HG02884 (cell line): ENCODE measurements at regions not wholly inside any gene's neighbourhood (a gene's known extent, or its start where the extent isn't known, plus 50 kb on each side); places are given as distances from the start of the nearest gene placed in this dataset.

Experiments
- ATAC-seq: cut with Tn5 transposase; IDR thresholded peaks from one replicate; pipeline ENCODE4 v1.9.1; 2021; ENCODE audit warnings: mild to moderate bottlenecking, moderate library complexity; ENCODE audit not compliant: unreplicated experiment

DNA sequence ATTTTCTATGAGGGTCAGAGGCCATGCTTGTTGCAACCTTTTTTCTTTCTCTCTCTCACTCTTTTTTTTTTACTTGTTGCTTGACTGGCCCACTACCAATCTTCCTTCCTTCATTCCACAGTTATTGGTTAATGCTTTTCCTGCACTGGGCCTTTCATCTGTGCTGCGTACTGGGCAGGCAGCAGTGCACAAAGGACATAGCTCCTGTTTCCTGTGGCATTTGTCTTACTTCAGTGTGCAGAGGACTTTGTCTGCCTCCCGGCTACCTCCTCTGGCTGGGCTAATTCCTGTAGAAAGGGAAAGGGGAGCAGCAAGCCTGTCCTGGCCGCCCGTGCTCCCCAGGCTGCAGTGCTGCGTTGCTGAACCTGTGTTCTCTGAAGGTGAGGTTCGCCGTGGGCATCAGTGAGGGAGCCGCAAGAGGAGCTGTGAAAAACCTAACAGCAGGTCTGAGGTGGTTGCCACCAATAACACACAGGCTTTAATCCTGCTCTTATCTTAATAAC is 93.7 kb upstream of the RGMA start:
- ATAC-seq = no peak

- ATAC-seq = no peak
Measured at GRCh38 chr15:93180656-93181055, 91.6 kb upstream of the RGMA start.

DNA sequence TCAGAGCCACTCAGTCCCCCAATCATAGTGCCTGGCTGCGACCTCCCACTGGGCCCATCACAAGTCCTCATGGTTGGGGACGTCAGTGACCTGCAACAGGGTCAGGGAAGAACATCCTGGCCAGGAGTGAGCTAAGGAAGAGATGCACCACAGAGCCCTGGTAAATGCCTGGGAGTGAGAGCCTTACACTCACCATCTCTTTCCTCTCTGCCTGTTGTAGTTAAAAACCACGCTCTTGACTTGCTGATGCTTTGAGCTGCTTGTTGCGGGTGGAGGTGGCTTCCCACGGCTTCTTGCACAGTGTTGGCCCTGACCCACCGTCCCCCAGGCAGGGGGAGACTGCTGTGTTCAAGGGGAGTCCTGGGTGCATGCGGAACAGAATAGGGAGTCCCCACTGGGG is 91.1 kb upstream of the RGMA start:
- no peak for ATAC-seq

- no peak for ATAC-seq
Measured at GRCh38 chr15:93179700-93180102, 90.7 kb upstream of the RGMA start.

DNA sequence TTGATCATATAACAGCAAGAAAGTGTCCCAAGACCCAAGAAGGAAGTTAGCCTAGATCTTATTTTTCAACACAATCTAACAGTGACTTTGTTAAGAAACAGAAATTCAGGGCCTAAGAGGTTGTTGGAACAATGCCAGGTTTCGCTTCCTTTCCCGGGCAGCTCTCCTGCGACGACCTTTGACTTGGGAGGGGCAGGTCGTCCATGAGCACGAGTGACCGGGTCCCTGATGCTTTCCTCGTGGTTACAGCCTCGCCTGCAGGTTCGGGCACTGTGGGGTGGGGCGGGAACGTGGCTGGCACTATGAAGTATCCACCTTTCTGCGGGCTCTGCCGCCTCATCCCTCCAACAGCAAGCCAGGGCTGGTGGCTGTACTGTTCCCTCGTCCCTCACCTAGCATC is 90.1 kb upstream of the RGMA start:
- no peak for ATAC-seq

- ATAC-seq = no peak
Measured at GRCh38 chr15:93178371-93178770, 89.4 kb upstream of the RGMA start.

DNA sequence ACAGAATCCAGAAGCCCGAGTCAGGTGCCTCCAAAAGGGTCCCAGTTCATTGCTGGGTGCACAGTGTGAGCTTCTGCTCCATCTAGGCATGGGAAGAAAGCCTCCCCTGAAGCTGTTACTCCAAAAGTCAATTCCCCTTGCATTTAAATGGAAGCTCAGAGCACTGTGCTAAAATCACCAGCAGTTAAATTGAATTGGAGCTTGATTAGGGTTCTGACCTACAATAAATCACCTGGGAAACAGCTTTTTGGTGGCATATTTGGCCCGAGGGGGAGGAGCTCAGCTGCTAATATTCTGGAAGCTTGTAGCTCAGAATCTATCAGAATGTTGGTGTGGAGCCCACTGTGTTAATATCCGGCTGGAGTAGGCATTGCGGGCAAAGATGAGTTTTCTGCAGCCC is 87.1 kb upstream of the RGMA start:
- no peak for ATAC-seq

DNA sequence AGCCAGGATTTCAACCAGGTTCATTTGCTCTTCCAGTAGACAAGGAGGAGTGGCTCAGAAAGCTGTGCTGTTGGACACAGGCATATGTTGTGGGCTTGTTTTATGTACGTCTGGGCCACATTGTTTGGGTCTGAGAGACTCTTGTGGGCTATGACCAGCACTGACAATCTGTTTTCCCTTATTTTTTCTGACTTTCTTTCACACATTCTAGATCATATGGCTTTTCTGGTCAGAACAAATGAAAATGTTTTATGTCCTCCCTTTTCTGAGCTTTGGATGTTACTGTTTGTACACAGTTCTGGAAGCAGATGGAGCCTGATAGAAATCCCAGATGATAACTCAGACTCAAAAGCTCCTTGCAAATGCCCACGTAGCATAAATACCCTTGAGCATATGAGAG is 85.8 kb upstream of the RGMA start:
- no peak for ATAC-seq

- ATAC-seq = no peak
Measured at GRCh38 chr15:93173369-93173768, 84.4 kb upstream of the RGMA start.

- ATAC-seq = no peak
Measured at GRCh38 chr15:93171476-93171875, 82.5 kb upstream of the RGMA start.

- ATAC-seq = no peak
Measured at GRCh38 chr15:93170329-93170728, 81.3 kb upstream of the RGMA start.

- ATAC-seq = no peak
Measured at GRCh38 chr15:93168910-93169309, 79.9 kb upstream of the RGMA start.

DNA sequence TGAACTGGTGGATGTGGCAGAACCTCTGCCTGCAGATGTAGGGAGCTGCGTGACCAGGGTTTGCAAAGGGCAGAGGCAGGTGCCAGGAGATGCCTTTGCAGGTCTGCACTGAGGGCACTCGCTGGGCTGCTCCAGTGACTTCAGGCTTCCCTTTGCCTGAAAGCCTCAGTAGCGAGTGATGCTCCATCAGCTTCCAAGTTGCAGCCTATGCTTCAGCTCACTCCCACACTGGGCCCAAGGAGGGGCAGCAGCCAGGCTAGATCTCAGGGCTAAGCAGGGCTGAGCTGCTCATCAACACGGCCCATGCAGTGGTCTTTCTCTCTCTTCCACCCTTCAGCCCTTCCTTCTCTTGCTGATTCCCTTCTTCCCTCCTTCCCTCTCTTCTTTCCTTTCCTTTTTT is 78.3 kb upstream of the RGMA start:
- no peak for ATAC-seq

- ATAC-seq = no peak
Measured at GRCh38 chr15:93166675-93167074, 77.7 kb upstream of the RGMA start.

DNA sequence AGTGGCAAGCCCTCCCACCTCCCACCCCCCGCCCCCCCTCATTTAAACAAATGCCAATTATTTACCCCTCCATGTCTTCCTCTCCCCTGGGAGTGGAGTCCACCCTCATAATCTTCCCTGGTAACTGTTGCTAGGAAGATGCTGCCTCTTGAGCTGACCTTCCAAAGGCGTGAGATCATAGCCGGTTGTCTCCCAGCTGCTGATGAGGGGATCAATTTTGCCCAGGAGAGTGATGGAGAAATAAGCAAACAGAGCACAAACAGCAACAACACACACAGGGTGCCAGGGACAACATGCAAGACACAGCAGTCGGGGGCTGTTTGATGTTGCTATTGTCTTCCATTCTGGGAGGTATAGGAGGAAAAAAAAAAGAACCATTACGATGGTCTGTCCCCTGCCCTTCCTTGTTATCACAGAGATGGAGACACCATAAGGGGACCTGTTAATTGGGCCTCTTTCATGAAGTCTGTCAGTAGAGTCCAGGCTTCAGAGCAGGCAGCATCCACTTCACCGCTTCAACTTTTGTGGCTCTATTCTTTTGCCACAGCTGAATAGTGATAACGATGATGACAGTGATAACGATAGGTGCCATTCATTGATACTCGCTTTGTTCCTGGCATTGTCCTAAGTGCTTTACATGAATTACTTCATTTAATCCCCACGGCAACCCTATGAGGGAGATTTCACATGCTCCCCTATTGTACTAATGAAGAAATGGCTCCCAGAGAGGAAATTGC is 76.9 kb upstream of the RGMA start:
- no peak for ATAC-seq

DNA sequence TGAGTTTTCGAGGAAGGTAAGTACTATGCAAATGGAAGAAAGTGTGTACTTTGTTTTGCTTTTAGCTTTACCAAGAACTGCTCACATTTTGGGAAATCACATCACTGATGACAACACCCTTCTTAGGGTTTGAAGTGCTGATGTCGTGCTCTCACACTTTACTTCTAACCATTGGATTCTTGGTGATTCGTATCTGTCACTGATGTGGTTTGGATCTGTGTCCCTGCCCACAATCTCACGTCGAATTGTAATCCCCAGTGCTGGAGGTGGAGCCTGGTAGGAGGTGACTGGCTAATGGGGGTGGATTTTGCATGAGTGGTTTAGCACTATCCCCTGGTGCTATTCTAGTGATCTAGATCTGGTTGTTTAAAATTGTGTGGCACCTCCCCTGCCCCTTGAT is 75.4 kb upstream of the RGMA start:
- ATAC-seq = no peak

DNA sequence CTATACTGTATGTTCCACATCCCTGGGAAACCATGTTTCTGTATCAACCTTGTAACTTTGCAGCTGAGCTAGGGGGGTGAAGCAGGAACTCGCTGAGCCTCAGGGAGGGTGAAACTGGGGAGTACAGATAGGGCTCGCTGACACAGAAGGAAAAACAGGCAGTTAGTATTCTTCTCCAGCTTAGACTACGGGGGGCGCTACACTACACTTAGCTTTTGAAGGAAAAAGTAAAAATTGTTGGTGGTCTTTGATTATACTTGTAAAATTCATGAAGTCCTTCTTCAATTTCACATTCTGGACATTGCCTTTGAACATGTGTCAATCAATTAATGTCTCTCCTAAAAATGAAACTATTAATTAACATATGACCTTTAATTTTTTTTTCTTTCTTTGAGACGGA is 73.5 kb upstream of the RGMA start:
- no peak for ATAC-seq

GRCh38 chr15:93159930-93160329 is 70.9 kb upstream of the RGMA start:
- ATAC-seq = no peak

DNA sequence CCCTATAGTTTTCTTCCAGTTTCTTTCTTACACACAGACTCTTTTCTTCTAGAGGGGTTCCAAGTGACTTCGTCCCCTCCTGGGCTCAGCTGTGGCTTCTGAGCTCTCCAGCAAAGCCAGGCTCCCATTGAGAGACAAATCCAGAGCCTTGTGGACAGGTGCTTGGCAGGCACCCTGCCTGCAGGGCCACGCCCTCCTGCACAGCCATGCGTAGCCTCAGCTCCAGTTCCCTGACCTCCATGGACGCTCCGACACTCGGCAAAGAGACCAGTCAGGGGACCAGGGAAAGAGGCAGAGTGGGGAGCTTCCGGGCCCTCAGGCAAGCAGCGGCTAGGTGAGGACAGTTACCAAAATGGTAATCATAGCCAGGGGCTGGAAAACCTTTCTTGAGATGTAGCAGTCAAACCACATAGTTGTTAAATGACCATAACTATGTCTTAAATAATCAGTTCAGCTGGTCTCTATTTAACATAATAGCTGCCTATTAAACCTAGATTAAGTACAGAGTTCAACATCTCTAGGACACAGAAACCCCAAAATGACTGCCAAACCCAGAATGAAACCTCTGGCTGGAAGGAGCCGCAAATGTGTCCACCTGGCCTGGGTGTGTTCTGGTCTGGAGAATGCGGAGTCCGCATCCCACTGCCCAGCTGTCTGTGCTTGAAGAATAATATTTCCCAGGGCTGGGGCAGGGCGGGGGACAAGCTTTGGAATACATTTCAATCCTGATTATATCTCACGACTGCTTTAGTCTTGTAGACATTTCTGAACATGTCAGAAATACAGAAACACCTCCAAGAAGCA is 69.3 kb upstream of the RGMA start:
- ATAC-seq = no peak

DNA sequence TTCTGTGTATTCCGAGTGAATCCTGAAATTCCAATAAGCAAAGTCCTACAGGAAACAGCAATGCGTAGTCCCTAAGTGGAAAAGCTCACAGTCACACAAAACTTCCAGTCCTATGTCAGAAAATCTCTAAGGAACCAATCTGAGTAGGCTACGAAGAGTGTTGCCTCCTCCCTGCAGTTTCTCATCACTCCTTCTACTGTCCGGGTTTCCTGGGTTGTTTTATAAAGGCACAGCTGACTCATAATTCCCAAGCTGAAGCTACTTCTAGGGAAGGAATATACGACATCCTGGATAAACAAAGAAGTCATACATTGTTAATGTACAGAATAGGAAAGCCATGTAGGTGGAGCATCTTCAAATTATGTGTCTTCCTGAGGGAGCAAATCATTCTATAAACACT is 65.7 kb upstream of the RGMA start:
- ATAC-seq = no peak

- ATAC-seq = no peak
Measured at GRCh38 chr15:93152951-93153350, 63.9 kb upstream of the RGMA start.

GRCh38 chr15:93152360-93152759 is 63.3 kb upstream of the RGMA start:
- no peak for ATAC-seq
